Body of pancreas (tissue), 4 donors: ENCODE measurements at regions not wholly inside any gene's neighbourhood (a gene's known extent, or its start where the extent isn't known, plus 50 kb on each side); places are given as distances from the start of the nearest gene placed in this dataset.

Experiments
- CTCF ChIP-seq, 7 experiments: fragments of 450-650 bp in 4 of 7; fragments of 200-600 bp in 3 of 7; sonication (generic) in 3 of 7; IDR thresholded peaks; one replicate each; pipeline ENCODE4 v1.5.1; 2016 to 2019; ENCODE audit warnings: antibody characterized with exemption in 7 of 7
- POLR2A ChIP-seq, 3 donors: fragments of 450-650 bp; IDR thresholded peaks; one replicate each; pipeline ENCODE4 v1.6.1; 2016; ENCODE audit warnings: antibody characterized with exemption in 3 of 3, mild to moderate bottlenecking in 2 of 3

- TF ChIP-seq CTCF (IDR thresholded peaks at IDR 0.05) (no peak), POLR2A (IDR thresholded peaks at IDR 0.05) (no peak)
These were observed 504.7 kb downstream of the LRFN5 start for GRCh38 chr14:42111355-42111754.
